H1 (cell line): ENCODE measurements at regions not wholly inside any gene's neighbourhood (a gene's known extent, or its start where the extent isn't known, plus 50 kb on each side); places are given as distances from the start of the nearest gene placed in this dataset.

Source experiments
- CREB1 ChIP-seq: IDR thresholded peaks from 2 replicates; pipeline ENCODE4 v1.6.1; 2012; ENCODE audit warnings: inconsistent platforms
- EZH2 ChIP-seq: fragments of 200-600 bp; sonication (generic); IDR thresholded peaks from 2 replicates; pipeline ENCODE4 v1.7.1; 2012; ENCODE audit warnings: low read depth, mild to moderate bottlenecking, moderate library complexity, low read length, inconsistent platforms; ENCODE audit not compliant: severe bottlenecking
- RBBP5 ChIP-seq: IDR thresholded peaks from 2 replicates; pipeline ENCODE4 v1.7.1; 2012; ENCODE audit warnings: low read depth, mild to moderate bottlenecking, inconsistent platforms, low read length, moderate library complexity, borderline replicate concordance
- RXRA ChIP-seq: IDR thresholded peaks from 2 replicates; pipeline ENCODE4 v1.6.1; 2011; ENCODE audit warnings: low read depth, mild to moderate bottlenecking, low read length, moderate library complexity; ENCODE audit not compliant: insufficient read depth
- SAP30 ChIP-seq: fragments of 300-600 bp; sonication (generic); IDR thresholded peaks from 2 replicates; pipeline ENCODE4 v1.7.1; 2012; ENCODE audit warnings: low read length, moderate library complexity, mild to moderate bottlenecking, inconsistent platforms; ENCODE audit not compliant: insufficient read depth, insufficient replicate concordance

DNA sequence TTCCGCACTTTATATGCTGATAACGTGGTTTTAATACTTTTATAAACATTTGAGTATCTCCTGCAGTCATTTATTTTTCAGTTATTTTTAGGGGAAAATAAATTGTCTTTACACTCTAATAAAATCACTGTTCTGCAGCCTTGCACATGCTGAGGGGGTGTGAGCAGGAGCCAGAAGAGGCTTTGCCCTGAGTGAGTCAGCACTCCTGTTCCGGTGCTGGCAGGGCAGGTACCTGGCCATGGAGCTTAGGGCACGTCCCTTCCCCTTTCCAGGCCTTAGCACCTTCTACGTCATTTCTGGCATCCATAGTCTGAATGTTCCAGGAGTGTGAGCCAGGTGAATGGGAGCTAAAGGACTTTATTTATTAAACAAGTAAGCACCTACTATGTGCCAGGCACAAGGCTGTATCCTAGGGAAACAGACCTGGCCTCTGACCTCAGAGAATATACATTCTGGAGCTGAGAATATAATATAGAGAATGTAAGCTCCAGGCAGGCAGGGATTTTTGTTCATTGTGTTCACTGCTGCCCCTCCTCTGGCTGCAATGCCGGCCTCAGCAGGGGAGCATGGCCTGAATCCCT lies 402.9 kb downstream of the PTPRU start (continued):
- no peak for TF ChIP-seq CREB1
- TF ChIP-seq SAP30, result no peak
- TF ChIP-seq EZH2, result no peak
- no peak for TF ChIP-seq RBBP5
- TF ChIP-seq RXRA, result no peak
